HCT116 (cell line): ENCODE measurements at regions not wholly inside any gene's neighbourhood (a gene's known extent, or its start where the extent isn't known, plus 50 kb on each side); places are given as distances from the start of the nearest gene placed in this dataset.
A peak's percentile ranks its signal among the peaks of the same experiment; 100 is the strongest.

ENCODE experiments used
- CEBPB ChIP-seq: IDR thresholded peaks from 2 replicates; pipeline ENCODE4 v1.6.1; 2012; ENCODE audit warnings: low read depth
- EGR1 ChIP-seq: IDR thresholded peaks from 2 replicates; pipeline ENCODE4 v1.6.1; 2012; ENCODE audit warnings: low read depth
- EZH2 ChIP-seq: fragments of 200-600 bp; sonication (generic); IDR thresholded peaks from 2 replicates; pipeline ENCODE4 v1.6.1; 2017; ENCODE audit warnings: antibody characterized with exemption, mixed run types
- EZH2phosphoT487 ChIP-seq: fragments of 200-600 bp; IDR thresholded peaks from 2 replicates; pipeline ENCODE4 v1.6.1; 2018; ENCODE audit warnings: antibody characterized with exemption, borderline replicate concordance
- FOSL1 ChIP-seq: IDR thresholded peaks from 2 replicates; pipeline ENCODE4 v1.6.1; 2012; ENCODE audit warnings: low read depth
- JUND ChIP-seq: IDR thresholded peaks from 2 replicates; pipeline ENCODE4 v1.6.1; 2012
- POLR2AphosphoS5 ChIP-seq: IDR thresholded peaks from 2 replicates; pipeline ENCODE4 v1.6.1; 2011; ENCODE audit warnings: mild to moderate bottlenecking, low read depth, low read length, moderate library complexity
- REST ChIP-seq: IDR thresholded peaks from 2 replicates; pipeline ENCODE4 v1.6.1; 2012; ENCODE audit warnings: low read depth
- TCF7L2 ChIP-seq: IDR thresholded peaks from 2 replicates; pipeline ENCODE4 v1.7.0; 2011; ENCODE audit warnings: borderline replicate concordance, inconsistent platforms; ENCODE audit not compliant: insufficient read depth, insufficient read length; ENCODE audit errors: extremely low read depth
- ZBTB33 ChIP-seq: IDR thresholded peaks from 2 replicates; pipeline ENCODE4 v1.6.1; 2011; ENCODE audit warnings: mild to moderate bottlenecking, low read length, moderate library complexity; ENCODE audit not compliant: insufficient replicate concordance; ENCODE audit errors: extremely low read depth
- ZFX ChIP-seq: fragments of 450-650 bp; IDR thresholded peaks from 2 replicates; pipeline ENCODE4 v1.6.1; 2017
- TF ChIP-seq, protein P1 (sequence below), 3 experiments: fragments of 200-600 bp in 1 of 3; sonication (generic) in 1 of 3; IDR thresholded peaks in 2 of 3; conservative IDR thresholded peaks in 1 of 3; 2 replicates each; pipeline ENCODE4 v1.5.1; 2012 to 2017; ENCODE audit warnings: low read depth in 2 of 3, low read length in 2 of 3, antibody characterized with exemption in 1 of 3, borderline replicate concordance in 1 of 3, control low read depth in 1 of 3, mild to moderate bottlenecking in 1 of 3, mixed read lengths in 1 of 3, mixed run types in 1 of 3, moderate library complexity in 1 of 3; ENCODE audit not compliant: insufficient read depth in 1 of 3
- TF ChIP-seq, protein P2 (sequence below): IDR thresholded peaks from 2 replicates; pipeline ENCODE4 v1.6.1; 2012

- TF ChIP-seq, protein P1, sequence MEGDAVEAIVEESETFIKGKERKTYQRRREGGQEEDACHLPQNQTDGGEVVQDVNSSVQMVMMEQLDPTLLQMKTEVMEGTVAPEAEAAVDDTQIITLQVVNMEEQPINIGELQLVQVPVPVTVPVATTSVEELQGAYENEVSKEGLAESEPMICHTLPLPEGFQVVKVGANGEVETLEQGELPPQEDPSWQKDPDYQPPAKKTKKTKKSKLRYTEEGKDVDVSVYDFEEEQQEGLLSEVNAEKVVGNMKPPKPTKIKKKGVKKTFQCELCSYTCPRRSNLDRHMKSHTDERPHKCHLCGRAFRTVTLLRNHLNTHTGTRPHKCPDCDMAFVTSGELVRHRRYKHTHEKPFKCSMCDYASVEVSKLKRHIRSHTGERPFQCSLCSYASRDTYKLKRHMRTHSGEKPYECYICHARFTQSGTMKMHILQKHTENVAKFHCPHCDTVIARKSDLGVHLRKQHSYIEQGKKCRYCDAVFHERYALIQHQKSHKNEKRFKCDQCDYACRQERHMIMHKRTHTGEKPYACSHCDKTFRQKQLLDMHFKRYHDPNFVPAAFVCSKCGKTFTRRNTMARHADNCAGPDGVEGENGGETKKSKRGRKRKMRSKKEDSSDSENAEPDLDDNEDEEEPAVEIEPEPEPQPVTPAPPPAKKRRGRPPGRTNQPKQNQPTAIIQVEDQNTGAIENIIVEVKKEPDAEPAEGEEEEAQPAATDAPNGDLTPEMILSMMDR (IDR thresholded peaks at IDR 0.05 in 2 of 3, conservative IDR thresholded peaks at IDR 0.05 in 1 of 3; ENCODE audit: borderline replicate concordance in 1 of 3, insufficient read depth in 1 of 3, low read depth in 2 of 3, low read length in 2 of 3) = no peak
- no peak for TF ChIP-seq EZH2
- no peak for TF ChIP-seq REST
- no peak for TF ChIP-seq EGR1
- TF ChIP-seq CEBPB = peak; percentile 64
- TF ChIP-seq, protein P2, sequence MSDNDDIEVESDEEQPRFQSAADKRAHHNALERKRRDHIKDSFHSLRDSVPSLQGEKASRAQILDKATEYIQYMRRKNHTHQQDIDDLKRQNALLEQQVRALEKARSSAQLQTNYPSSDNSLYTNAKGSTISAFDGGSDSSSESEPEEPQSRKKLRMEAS = peak; percentile 23; the same call in 1 of the 2 replicates
- TF ChIP-seq ZBTB33 = no peak
- no peak for TF ChIP-seq ZFX
- TF ChIP-seq TCF7L2 = no peak
- no peak for TF ChIP-seq POLR2AphosphoS5
- TF ChIP-seq JUND = peak; percentile 83
- TF ChIP-seq EZH2phosphoT487 = no peak
- TF ChIP-seq FOSL1 = peak; percentile 89
Observed at GRCh38 chr12:87827638-87828264, 201.4 kb downstream of the C12orf50 start.
